ENCODE measurements at regions not wholly inside any gene's neighbourhood (a gene's known extent, or its start where the extent isn't known, plus 50 kb on each side); places are given as distances from the start of the nearest gene placed in this dataset.

DNA sequence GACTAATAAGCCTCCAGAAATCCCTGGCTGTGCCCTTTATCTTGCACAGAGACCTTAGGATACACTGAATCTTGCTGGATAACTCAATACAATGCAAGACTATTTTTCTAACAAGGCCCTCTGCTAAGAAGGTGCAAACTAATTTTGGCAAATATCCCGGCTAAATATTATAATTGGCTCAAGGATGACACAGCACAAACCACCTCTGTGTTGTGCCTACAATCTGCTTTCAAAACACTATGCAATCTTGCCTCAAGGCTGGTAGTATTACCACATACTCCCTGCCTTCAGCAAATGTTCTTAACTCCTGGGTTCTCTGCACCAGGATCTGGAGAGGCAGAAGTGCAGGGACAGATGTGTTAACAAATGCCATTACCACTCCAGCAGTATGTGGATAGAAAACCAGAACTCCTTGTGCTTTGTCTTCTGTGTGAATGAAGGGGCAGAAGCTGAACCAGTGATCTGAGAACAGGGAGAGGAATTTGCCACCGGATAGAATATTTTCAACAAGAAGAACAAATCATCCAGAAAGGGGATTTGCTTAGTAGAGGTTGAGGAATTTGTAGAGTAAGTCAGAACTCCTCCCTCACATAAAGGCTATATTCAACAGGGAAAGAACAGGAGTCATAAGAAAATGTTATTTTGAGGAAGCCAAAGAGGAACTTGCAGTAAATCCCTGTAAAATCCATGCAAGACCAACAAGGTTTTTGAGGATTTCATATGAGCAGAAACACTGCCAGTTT, 74.1 kb upstream of the SLC4A11 start:
- TF ChIP-seq, protein P1, sequence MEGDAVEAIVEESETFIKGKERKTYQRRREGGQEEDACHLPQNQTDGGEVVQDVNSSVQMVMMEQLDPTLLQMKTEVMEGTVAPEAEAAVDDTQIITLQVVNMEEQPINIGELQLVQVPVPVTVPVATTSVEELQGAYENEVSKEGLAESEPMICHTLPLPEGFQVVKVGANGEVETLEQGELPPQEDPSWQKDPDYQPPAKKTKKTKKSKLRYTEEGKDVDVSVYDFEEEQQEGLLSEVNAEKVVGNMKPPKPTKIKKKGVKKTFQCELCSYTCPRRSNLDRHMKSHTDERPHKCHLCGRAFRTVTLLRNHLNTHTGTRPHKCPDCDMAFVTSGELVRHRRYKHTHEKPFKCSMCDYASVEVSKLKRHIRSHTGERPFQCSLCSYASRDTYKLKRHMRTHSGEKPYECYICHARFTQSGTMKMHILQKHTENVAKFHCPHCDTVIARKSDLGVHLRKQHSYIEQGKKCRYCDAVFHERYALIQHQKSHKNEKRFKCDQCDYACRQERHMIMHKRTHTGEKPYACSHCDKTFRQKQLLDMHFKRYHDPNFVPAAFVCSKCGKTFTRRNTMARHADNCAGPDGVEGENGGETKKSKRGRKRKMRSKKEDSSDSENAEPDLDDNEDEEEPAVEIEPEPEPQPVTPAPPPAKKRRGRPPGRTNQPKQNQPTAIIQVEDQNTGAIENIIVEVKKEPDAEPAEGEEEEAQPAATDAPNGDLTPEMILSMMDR (conservative IDR thresholded peaks at IDR 0.05; ENCODE audit: low read depth, low read length) = no peak
- no peak overlapping the region for H3K4me3 ChIP-seq (ENCODE audit: low read depth, low read length)
- DNase-seq (ENCODE audit: low read depth) = peak; percentile 88

DNA sequence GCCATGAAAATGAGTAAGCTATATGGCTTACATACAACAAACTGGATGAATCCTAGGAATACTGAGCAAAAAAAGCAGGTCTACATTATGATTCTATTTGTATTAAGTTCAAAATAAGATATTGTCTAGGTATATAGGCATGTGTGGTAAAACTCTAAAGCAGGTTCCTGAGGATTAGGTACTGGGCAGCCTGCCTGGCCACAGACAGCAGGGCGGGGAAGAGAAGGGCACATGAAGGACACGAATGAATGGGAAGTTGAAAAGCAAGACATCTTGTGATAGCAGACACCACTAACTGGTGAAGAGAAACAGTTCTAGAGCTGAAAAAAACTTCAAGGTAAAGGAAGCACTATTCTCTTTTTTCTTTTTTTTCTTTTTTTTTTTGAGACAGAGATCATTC, 72.6 kb upstream of the SLC4A11 start:
- TF ChIP-seq, protein P1 (conservative IDR thresholded peaks at IDR 0.05; ENCODE audit: low read depth, low read length) = no peak
- no peak overlapping the region for H3K4me3 ChIP-seq (ENCODE audit: low read depth, low read length)
- no peak for DNase-seq (ENCODE audit: low read depth)

DNA sequence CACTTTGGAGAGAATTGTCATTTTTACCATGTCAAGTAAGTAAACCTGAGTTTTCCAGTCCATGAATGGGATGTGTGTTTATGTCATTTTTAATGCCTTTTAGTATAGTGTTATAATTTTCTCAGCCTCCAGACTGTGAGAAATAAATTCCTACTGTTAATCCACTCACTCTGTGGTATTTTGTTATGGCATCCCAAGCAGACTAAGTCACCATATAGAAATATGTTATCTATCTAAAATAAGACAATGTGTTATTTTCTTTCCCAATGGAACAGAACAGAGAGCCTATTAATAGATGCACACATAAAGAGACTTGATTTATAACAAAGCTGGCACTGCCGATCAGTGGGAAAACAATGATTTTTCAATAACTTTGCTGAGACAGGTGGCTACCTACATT, 70.2 kb upstream of the SLC4A11 start:
- no peak overlapping the region for H3K4me3 ChIP-seq (ENCODE audit: low read depth, low read length)
- TF ChIP-seq, protein P1 (conservative IDR thresholded peaks at IDR 0.05; ENCODE audit: low read depth, low read length) = no peak

GRCh38 chr20:3307725-3308124, 68.7 kb upstream of the SLC4A11 start:
- no peak for DNase-seq (ENCODE audit: low read depth)
- H3K4me3 ChIP-seq (ENCODE audit: low read depth, low read length) = no peak overlapping the region
- TF ChIP-seq, protein P1 (conservative IDR thresholded peaks at IDR 0.05; ENCODE audit: low read depth, low read length) = no peak

More for the DNA sequence above, 70.2 kb upstream of the SLC4A11 start:
- DNase-seq (ENCODE audit: low read depth) = no peak

DNA sequence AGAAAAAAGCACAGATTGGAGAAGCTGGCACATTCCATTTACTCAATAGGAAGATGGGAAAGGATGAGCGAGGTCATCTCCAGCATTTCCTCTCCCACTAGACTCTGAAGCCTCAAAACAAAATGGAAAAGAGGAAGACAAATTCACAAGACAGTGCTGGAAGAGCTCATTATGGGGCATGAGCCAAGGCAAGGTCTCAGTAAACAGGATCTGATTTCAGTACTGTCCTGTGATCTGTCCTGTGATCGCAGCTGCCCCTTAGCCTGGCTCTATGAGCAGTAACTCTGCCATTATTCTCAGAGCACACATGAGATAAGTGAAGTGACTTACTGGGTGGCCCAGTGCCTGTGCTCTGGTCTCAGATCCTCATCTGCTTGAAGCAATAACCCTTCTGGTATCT, 68.1 kb upstream of the SLC4A11 start:
- no peak for DNase-seq (ENCODE audit: low read depth)
- H3K4me3 ChIP-seq (ENCODE audit: low read depth, low read length) = no peak overlapping the region
- TF ChIP-seq, protein P1 (conservative IDR thresholded peaks at IDR 0.05; ENCODE audit: low read depth, low read length) = no peak

- TF ChIP-seq, protein P1 (conservative IDR thresholded peaks at IDR 0.05; ENCODE audit: low read depth, low read length) = no peak
- H3K4me3 ChIP-seq (ENCODE audit: low read depth, low read length) = no peak overlapping the region
- no peak for DNase-seq (ENCODE audit: low read depth)
Measured at GRCh38 chr20:3306068-3306467, 67.1 kb upstream of the SLC4A11 start.

- TF ChIP-seq, protein P1 (conservative IDR thresholded peaks at IDR 0.05; ENCODE audit: low read depth, low read length) = no peak
- DNase-seq (ENCODE audit: low read depth) = no peak
- H3K4me3 ChIP-seq (ENCODE audit: low read depth, low read length) = no peak overlapping the region
Measured at GRCh38 chr20:3304456-3304855, 65.5 kb upstream of the SLC4A11 start.

All from choroid plexus epithelial cell (primary cell).